Suprapubic skin (tissue), 4 donors: ENCODE measurements at regions not wholly inside any gene's neighbourhood (a gene's known extent, or its start where the extent isn't known, plus 50 kb on each side); places are given as distances from the start of the nearest gene placed in this dataset.
"Not testable (repeated sequence)": the region's sequence is repeated elsewhere in the genome, so short reads cannot be mapped to it uniquely, and the experiment has no call there.

ENCODE experiments used
- DNase-seq, 2 donors: peaks; one replicate each; pipeline ENCODE4 v3.0.0-alpha.2; 2019; ENCODE audit warnings: low spot score in 2 of 2
- H3K27ac ChIP-seq: fragments of 200-600 bp; sonication (generic); one replicate; pipeline ENCODE4 v1.5.1; 2019
- H3K27me3 ChIP-seq: fragments of 200-600 bp; sonication (generic); one replicate; pipeline ENCODE4 v1.5.1; 2019
- H3K36me3 ChIP-seq: fragments of 200-600 bp; sonication (generic); one replicate; pipeline ENCODE4 v1.5.1; 2019
- H3K4me1 ChIP-seq: fragments of 200-600 bp; sonication (generic); one replicate; pipeline ENCODE4 v1.5.1; 2019
- H3K4me3 ChIP-seq: fragments of 200-600 bp; sonication (generic); one replicate; pipeline ENCODE4 v1.5.1; 2019; ENCODE audit warnings: mild to moderate bottlenecking
- H3K9me3 ChIP-seq: fragments of 200-600 bp; sonication (generic); one replicate; pipeline ENCODE4 v1.5.1; 2019
- CTCF ChIP-seq, 2 donors: fragments of 200-600 bp in 1 of 2; fragments of 450-650 bp in 1 of 2; sonication (generic) in 1 of 2; IDR thresholded peaks; one replicate each; pipeline ENCODE4 v1.5.1; 2016 to 2019; ENCODE audit warnings: antibody characterized with exemption in 2 of 2, mild to moderate bottlenecking in 1 of 2, moderate library complexity in 1 of 2
- EP300 ChIP-seq: sonication (generic); formaldehyde crosslinking; IDR thresholded peaks from one replicate; pipeline ENCODE4 v1.6.1; 2017; ENCODE audit warnings: antibody characterized with exemption
- POLR2A ChIP-seq, 2 donors: fragments of 450-650 bp; IDR thresholded peaks; one replicate each; pipeline ENCODE4 v1.6.1; 2017; ENCODE audit warnings: antibody characterized with exemption in 2 of 2, mild to moderate bottlenecking in 2 of 2, moderate library complexity in 2 of 2
- POLR2AphosphoS5 ChIP-seq, 3 donors: sonication (generic); formaldehyde crosslinking; IDR thresholded peaks; one replicate each; pipeline ENCODE4 v1.6.1; 2017; ENCODE audit warnings: antibody characterized with exemption in 3 of 3
- WGBS: methylation state at CpG from one replicate; pipeline ENCODE4 v1.1.5; 2018; 5-methylcytosine and 5-hydroxymethylcytosine counted together

- not testable (repeated sequence) for H3K4me1 ChIP-seq, H3K36me3 ChIP-seq, H3K27me3 ChIP-seq, H3K9me3 ChIP-seq, H3K4me3 ChIP-seq, DNase-seq, H3K27ac ChIP-seq
- WGBS, result 74% methylated on average over 3 of the region's 3 CpGs
Observed at GRCh38 chr6:58365856-58366255, 1048.4 kb downstream of the PRIM2 start.

GRCh38 chr6:58406659-58407058, 1089.2 kb downstream of the PRIM2 start:
- WGBS, result 76% methylated on average over 2 of the region's 2 CpGs
- not testable (repeated sequence) for H3K27ac ChIP-seq, H3K4me1 ChIP-seq, H3K36me3 ChIP-seq, H3K4me3 ChIP-seq, DNase-seq, H3K27me3 ChIP-seq
- peaks cover 19% of the 10 kb centered on the region for H3K9me3 ChIP-seq

- Histone ChIP-seq H3K4me1 (no peaks in the 10 kb centered on the region), H3K36me3 (no peaks in the 10 kb centered on the region), H3K9me3 (peaks cover 19% of the 10 kb centered on the region), H3K27ac (no peak overlapping the region), H3K27me3 (no peaks in the 10 kb centered on the region), H3K4me3 (no peak overlapping the region)
- TF ChIP-seq CTCF (IDR thresholded peaks at IDR 0.05) (no peak), EP300 (no peak), POLR2A (IDR thresholded peaks at IDR 0.05) (no peak), POLR2AphosphoS5 (IDR thresholded peaks at IDR 0.05) (no peak)
- DNase-seq, result no peak
Observed at GRCh38 chr6:58419321-58419720, 1101.9 kb downstream of the PRIM2 start.
